HuH-7 (cell line): ENCODE measurements at regions not wholly inside any gene's neighbourhood (a gene's known extent, or its start where the extent isn't known, plus 50 kb on each side); places are given as distances from the start of the nearest gene placed in this dataset.

Experiments used
- DNase-seq: peaks from one replicate; pipeline ENCODE4 v3.0.0; 2011; ENCODE audit warnings: low spot score

DNA sequence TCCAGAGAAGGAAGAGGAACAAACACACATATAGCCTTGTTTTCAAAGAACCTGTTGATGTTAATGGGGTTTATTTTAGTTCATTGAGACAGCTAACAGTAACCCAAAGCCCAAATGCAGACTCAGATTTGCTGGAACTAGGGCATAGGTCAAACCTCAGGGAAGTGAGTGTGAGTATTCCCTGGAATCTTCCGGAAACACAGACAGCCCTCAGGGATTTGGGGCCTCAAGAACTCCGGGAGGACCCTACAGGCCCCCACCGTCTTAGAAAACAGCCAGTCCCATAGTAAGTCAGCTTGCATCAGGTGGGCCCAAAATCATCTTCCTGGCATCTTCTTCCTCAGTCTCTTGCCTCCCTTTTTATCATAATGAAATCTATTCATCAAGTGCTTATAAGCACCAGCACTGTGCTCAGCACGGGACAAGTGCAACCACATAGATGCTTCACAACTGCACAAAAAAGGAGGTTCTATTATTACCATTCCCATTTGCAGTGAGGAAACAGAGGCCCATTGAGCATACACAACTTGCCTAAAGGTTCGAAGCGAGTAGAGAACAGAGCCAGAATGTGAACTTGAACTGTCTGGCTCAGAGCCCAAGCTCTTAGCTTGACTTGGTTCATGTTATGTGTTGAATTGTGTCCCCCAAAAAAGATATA lies 50.2 kb upstream of the BCL11A start:
- no peak for DNase-seq

- DNase-seq = no peak
Observed at GRCh38 chr2:60604486-60605064, 51.1 kb upstream of the BCL11A start.

- DNase-seq = no peak
Observed at GRCh38 chr2:60605866-60606265, 52.4 kb upstream of the BCL11A start.

GRCh38 chr2:60608679-60609078 lies 55.2 kb upstream of the BCL11A start:
- DNase-seq = no peak

GRCh38 chr2:60612033-60612432 lies 58.6 kb upstream of the BCL11A start:
- no peak for DNase-seq

DNA sequence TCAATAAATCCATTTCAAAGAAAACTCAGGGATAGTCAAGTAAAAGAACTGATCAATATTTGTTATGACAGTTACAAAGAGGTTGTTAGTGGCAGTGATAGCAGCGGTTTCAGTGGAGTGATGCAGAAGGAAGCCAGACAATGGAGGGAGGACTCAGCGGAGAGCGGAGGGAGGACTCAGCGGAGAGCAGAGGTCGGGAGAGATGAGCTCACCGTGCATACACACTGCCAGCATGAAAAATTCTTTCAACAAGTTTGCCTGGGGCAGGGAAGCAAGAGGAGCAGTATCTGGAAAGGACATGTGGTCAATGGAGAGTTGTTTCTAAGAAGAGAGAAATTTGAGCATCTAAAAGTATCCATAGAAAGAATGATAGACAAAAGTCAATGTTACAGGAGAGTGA lies 60.9 kb upstream of the BCL11A start:
- no peak for DNase-seq

GRCh38 chr2:60621688-60622429 lies 68.4 kb upstream of the BCL11A start:
- no peak for DNase-seq

GRCh38 chr2:60623040-60623439 lies 69.6 kb upstream of the BCL11A start:
- no peak for DNase-seq

- DNase-seq = no peak
Observed at GRCh38 chr2:60627412-60627811, 74.0 kb upstream of the BCL11A start.

DNA sequence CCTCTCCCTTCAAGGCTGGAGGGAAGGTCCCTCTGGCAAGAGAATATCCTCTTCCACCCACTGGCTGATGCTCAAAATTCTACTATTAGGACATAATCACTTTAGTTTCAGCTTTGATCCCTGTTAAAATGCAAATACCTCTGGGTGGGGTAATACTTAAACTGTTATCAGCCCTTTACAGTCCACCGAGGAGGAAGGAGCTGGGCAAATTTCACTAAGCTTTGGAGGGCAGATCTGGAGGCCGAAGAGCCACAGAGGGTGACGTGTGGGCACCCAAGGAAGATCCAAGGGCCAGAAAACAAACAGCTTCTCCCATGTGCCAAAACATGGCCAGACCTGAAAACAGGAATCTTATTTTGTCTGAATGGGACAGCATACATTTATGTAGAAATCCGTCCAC lies 74.6 kb upstream of the BCL11A start:
- no peak for DNase-seq

DNA sequence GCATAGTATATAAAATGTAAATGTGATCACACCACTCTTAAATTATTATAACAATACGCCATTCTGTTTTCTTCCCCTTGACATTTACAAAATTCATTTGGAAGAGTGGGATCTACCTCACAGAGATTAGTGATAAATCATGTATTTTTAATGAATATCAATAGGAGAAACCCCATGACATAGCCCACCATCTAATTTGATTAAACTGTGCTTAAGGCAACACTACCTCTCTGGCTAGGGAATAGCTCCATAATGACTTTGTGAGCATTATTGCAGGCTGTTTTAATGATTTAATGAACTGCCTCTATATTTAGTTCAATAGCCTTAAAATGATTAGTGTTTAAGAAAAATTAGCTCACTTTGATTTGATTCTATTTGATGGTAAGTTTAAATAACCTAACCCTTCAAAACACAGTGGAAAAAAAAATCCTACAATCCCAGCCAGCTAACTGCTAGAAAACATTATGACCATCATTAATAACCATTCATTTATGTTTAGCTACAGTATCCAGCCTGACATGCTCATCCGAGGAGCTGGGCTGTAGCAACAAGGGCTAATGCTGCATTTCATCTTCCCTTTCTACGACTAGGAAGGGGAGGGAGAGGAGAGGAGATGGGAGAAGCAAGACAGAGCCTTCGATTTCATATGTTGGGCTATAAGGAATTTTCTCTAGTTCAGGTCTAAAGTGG lies 75.3 kb upstream of the BCL11A start:
- DNase-seq = no peak

- DNase-seq = no peak
Observed at GRCh38 chr2:60629305-60629662, 75.8 kb upstream of the BCL11A start.

- DNase-seq = no peak
Observed at GRCh38 chr2:60629801-60630385, 76.4 kb upstream of the BCL11A start.

DNA sequence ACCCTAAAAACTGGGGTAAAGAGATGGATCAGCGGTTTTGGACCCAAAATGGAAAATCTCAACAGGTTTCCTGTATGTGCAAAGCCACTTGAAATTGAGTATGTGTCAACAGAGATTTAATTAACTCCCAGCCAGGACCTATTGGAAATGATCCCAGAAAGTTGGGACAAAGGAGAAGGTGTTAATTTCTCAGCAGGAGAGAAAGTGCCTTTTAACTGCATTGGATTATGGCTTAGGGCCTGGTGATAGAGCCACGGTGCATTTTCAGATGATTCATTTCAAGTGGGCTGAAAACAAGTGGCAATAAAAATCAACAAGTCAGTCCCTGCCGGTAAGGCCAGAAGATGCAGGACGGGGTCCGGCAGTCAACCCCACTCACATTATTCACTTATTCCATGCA lies 80.2 kb upstream of the BCL11A start:
- DNase-seq = no peak

GRCh38 chr2:60634438-60634837 lies 81.0 kb upstream of the BCL11A start:
- no peak for DNase-seq

DNA sequence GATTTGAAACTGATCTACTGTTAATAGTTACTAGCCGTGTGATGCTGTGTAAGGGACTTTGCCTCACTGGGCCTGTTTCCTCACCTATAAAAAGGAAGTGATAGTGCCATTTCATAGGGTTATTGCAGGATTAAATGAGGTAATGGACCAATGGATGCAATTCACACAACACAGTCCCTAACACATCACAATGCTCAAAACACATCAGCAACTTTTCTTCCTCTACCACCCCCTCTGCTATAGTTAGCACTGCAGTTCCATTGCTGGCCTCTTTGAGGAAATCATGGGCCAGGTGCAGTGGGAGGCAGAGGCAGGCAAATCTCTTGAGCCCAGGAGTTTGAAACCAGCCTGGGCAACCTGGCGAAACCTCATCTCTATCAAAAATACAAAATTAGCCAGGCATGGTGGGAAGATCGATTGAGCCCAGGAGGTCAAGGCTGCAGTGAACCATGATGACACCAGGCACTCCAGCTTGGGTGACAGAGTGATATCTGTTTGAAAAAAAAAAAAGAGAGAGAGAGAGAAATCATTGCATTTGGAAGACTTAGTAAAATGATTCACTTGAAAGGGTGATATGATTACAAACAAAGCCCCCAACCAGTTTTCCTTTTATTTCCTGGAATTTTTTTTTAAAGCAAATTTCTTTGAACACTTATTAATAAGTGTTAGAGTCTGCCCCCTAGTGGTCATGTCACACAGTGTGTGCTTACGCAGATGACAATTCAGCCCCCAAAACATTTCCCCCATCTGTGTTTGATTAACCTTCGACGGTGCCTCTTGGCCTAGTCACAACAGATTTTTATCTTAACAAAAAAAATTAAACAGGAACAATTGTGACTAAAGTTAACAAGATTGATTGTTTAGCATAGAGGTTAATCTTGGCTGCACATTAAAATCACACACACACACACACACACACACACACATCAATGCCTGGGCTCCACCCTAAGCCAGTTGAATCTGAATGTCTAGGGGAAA lies 88.6 kb upstream of the BCL11A start:
- DNase-seq = peak; percentile 13

- DNase-seq = no peak
Observed at GRCh38 chr2:60643747-60644146, 90.3 kb upstream of the BCL11A start.

DNA sequence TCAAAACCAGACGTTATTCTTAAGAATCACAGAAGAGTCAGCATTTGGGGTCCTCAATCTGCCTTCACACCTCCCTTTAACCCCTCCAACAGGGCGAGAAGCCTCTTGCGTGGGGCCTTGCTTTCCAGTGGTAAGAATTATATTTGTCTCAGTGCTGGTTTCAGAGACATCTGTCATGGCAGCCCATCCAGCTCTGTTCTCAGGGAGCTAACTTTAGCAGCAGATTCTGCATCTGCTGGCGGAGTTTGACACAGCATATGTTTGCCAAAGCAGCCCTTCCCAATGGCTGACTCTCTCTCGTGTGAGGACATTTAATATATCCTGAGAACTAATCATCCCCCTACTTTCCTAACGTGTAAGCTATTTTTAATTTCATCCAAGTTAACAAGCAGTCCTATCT lies 91.5 kb upstream of the BCL11A start:
- no peak for DNase-seq

GRCh38 chr2:60648191-60648590 lies 94.7 kb upstream of the BCL11A start:
- DNase-seq = no peak

DNA sequence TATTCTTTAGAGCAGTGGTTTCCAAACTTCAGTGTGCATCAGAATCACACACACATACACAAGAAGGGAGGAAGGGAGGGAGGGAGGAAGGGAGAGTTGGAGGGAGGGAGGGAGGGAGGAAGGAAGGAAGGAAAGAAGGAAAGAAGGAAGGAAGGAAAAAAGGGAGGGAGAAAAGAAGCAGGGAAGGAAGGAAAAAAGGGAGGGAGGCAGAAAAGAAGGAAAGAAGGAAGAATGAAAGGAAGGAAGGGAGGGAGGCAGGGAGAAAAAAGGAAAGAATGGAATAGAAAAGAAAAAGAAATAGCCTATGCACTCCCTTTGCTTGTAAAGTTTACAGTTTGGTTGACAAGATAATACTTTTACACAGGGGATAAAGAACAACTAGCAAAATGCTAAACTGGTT lies 96.3 kb upstream of the BCL11A start:
- no peak for DNase-seq

GRCh38 chr2:60652832-60653340 lies 99.4 kb upstream of the BCL11A start:
- no peak for DNase-seq
